ENCODE measurements at regions not wholly inside any gene's neighbourhood (a gene's known extent, or its start where the extent isn't known, plus 50 kb on each side); places are given as distances from the start of the nearest gene placed in this dataset.
"Not testable (repeated sequence)": the region's sequence is repeated elsewhere in the genome, so short reads cannot be mapped to it uniquely, and the experiment has no call there.

DNA sequence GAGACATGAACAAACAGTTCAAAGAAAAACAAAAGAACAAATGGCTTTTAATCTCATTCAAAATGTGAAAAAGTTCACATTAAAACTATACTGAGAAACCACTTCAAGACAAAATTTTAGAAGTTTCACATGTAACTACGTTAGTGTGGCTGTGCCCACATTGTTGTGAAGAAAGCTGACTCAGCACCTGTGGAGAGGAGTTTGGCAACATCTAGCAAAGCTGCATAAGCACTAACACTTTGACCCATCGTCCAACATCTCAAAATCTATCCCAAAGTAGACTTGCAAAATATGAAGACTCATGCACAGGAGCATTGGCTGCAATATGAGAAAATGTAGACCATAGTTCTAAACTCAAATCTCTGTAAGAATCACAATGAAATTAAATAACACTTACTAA lies 87.4 kb downstream of the NAPG start:
- H3K9me3 ChIP-seq (ENCODE audit: control insufficient read depth, insufficient read depth, low read depth, low read length); DNase-seq (ENCODE audit: low read depth, low spot score); POLR2A ChIA-PET; H3K4me1 ChIP-seq (ENCODE audit: control insufficient read depth, insufficient read depth, low read length); in situ Hi-C loops (cut with HindIII; ENCODE audit: low pct_unique_long_range_greater_than_20kb, low sequenced_read_pairs); H3K27me3 ChIP-seq (ENCODE audit: control insufficient read depth, insufficient read depth, low read length); CTCF ChIA-PET; H3K4me3 ChIP-seq (ENCODE audit: low read depth in 2 of 2, low read length in 2 of 2); H3K36me3 ChIP-seq (ENCODE audit: control insufficient read depth, insufficient read depth, low read length); intact Hi-C loops (cut with micrococcal nuclease; ENCODE audit: unreplicated experiment); ATAC-seq; BruUV-seq (replicated peaks); H3K27ac ChIP-seq (ENCODE audit: low read length): not testable (repeated sequence)

DNA sequence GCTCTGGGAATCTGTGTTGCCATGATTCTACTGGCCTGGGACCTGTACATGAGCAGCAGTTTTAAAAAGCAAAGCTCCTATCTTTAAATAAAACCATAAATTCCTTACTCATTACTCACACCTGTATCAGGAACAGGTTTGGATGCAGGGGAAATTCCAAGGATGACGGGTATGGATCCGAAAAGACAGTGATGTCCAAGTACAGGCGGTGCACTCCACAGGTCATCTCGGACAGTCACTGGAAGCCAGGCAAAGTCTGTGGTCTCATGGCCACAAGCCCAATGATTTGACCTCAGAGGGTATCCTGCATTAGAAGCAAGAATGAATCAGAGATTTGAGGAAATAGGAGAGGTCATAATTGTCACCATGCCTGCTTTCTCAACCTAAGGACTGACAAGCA lies 90.9 kb downstream of the NAPG start:
- DNase-seq (ENCODE audit: low read depth, low spot score); CTCF ChIA-PET; intact Hi-C loops (cut with micrococcal nuclease; ENCODE audit: unreplicated experiment); H3K4me1 ChIP-seq (ENCODE audit: control insufficient read depth, insufficient read depth, low read length); H3K36me3 ChIP-seq (ENCODE audit: control insufficient read depth, insufficient read depth, low read length); POLR2A ChIA-PET; H3K4me3 ChIP-seq (ENCODE audit: low read depth in 2 of 2, low read length in 2 of 2); H3K27ac ChIP-seq (ENCODE audit: low read length); in situ Hi-C loops (cut with HindIII; ENCODE audit: low pct_unique_long_range_greater_than_20kb, low sequenced_read_pairs); BruUV-seq (replicated peaks); H3K9me3 ChIP-seq (ENCODE audit: control insufficient read depth, insufficient read depth, low read depth, low read length); ATAC-seq; H3K27me3 ChIP-seq (ENCODE audit: control insufficient read depth, insufficient read depth, low read length): not testable (repeated sequence)

DNA sequence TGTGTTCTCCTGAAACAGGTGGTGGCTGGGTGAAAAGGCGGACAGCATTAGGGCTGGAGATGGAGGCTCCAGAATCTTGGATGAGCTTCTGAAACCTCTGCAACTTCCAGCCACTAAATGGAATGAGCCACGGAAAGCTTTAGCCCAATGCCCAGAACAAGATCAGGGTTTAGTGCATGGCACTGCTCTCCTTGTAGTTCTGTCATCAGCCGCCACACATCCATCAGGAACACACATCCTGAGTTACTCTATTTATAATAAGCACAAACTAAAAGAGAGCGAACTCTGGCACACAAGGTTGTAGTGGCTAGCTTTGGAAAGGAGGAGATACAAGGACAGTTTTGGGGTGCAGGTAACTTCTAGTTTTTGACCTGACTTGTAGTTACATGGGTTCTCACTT lies 93.0 kb downstream of the NAPG start:
- H3K27me3 ChIP-seq (ENCODE audit: control insufficient read depth, insufficient read depth, low read length); CTCF ChIA-PET; BruUV-seq (replicated peaks); H3K4me1 ChIP-seq (ENCODE audit: control insufficient read depth, insufficient read depth, low read length); H3K36me3 ChIP-seq (ENCODE audit: control insufficient read depth, insufficient read depth, low read length); in situ Hi-C loops (cut with HindIII; ENCODE audit: low pct_unique_long_range_greater_than_20kb, low sequenced_read_pairs); H3K4me3 ChIP-seq (ENCODE audit: low read depth in 2 of 2, low read length in 2 of 2); H3K27ac ChIP-seq (ENCODE audit: low read length); intact Hi-C loops (cut with micrococcal nuclease; ENCODE audit: unreplicated experiment); H3K9me3 ChIP-seq (ENCODE audit: control insufficient read depth, insufficient read depth, low read depth, low read length); DNase-seq (ENCODE audit: low read depth, low spot score); POLR2A ChIA-PET; ATAC-seq: not testable (repeated sequence)

DNA sequence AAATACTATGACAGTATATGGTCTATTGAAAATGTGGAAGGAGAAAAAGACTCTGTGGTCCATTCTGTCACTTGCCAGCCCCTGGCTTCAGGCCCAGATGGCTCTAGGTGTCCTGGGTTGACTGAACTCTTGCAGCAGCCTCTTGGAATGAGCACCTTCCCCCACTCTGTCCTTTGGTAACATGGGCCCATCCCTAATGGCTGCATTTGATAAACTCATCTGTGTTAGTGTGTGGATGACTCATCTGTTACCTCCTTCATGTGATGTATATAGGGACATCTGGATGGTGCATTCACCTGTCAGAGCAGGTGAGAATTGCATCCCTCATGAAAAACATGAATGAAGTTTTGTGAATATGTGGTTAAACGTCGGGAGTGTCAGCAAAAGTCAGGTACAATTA lies 93.5 kb downstream of the NAPG start:
- H3K27me3 ChIP-seq (ENCODE audit: control insufficient read depth, insufficient read depth, low read length); POLR2A ChIA-PET; in situ Hi-C loops (cut with HindIII; ENCODE audit: low pct_unique_long_range_greater_than_20kb, low sequenced_read_pairs); CTCF ChIA-PET; H3K36me3 ChIP-seq (ENCODE audit: control insufficient read depth, insufficient read depth, low read length); intact Hi-C loops (cut with micrococcal nuclease; ENCODE audit: unreplicated experiment); H3K27ac ChIP-seq (ENCODE audit: low read length); H3K4me3 ChIP-seq (ENCODE audit: low read depth in 2 of 2, low read length in 2 of 2); H3K4me1 ChIP-seq (ENCODE audit: control insufficient read depth, insufficient read depth, low read length); BruUV-seq (replicated peaks); DNase-seq (ENCODE audit: low read depth, low spot score); ATAC-seq; H3K9me3 ChIP-seq (ENCODE audit: control insufficient read depth, insufficient read depth, low read depth, low read length): not testable (repeated sequence)

DNA sequence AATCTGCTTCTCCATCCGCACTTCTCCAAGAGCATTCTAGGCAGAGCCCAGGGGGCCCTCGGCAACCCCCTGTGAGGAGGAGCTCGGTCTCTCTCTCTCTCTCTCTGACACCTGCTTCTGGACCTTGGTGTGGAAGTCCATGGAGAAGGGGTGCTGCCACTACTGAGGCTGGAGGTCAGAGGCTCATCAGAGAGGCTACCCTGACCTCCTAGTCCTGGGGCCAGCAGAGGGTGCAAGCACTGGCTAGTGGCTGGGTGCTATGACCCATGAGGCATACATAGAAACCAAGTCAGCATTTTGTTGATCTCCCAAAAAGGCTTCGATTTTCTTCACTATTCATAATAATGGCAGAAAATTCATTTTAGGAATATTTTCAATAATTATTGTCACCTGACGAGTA lies 94.0 kb downstream of the NAPG start:
- CTCF ChIA-PET; H3K36me3 ChIP-seq (ENCODE audit: control insufficient read depth, insufficient read depth, low read length); H3K27ac ChIP-seq (ENCODE audit: low read length); in situ Hi-C loops (cut with HindIII; ENCODE audit: low pct_unique_long_range_greater_than_20kb, low sequenced_read_pairs); H3K4me1 ChIP-seq (ENCODE audit: control insufficient read depth, insufficient read depth, low read length); H3K9me3 ChIP-seq (ENCODE audit: control insufficient read depth, insufficient read depth, low read depth, low read length); ATAC-seq; H3K4me3 ChIP-seq (ENCODE audit: low read depth in 2 of 2, low read length in 2 of 2); BruUV-seq (replicated peaks); DNase-seq (ENCODE audit: low read depth, low spot score); H3K27me3 ChIP-seq (ENCODE audit: control insufficient read depth, insufficient read depth, low read length); POLR2A ChIA-PET; intact Hi-C loops (cut with micrococcal nuclease; ENCODE audit: unreplicated experiment): not testable (repeated sequence)
